Uterus (tissue), 3 donors: ENCODE measurements at regions not wholly inside any gene's neighbourhood (a gene's known extent, or its start where the extent isn't known, plus 50 kb on each side); places are given as distances from the start of the nearest gene placed in this dataset.

Experiments
- DNase-seq, 2 donors: peaks; one replicate each; pipeline ENCODE4 v3.0.0-alpha.2; 2019 to 2020
- H3K27ac ChIP-seq, 2 donors: fragments of 200-600 bp; sonication (generic); 1 replicate in 1 of 2; 2 replicates in 1 of 2; pipeline ENCODE4 v1.5.1; 2016 to 2018
- H3K27me3 ChIP-seq, 2 donors: fragments of 200-600 bp; sonication (generic); one replicate each; pipeline ENCODE4 v1.5.1; 2018 to 2019; ENCODE audit warnings: control low read depth in 1 of 2
- H3K36me3 ChIP-seq, 2 donors: fragments of 200-600 bp; sonication (generic); one replicate each; pipeline ENCODE4 v1.5.1; 2019; ENCODE audit warnings: control low read depth in 1 of 2
- H3K4me1 ChIP-seq, 2 donors: fragments of 200-600 bp; sonication (generic); one replicate each; pipeline ENCODE4 v1.5.1; 2018 to 2019; ENCODE audit warnings: control low read depth in 1 of 2
- H3K4me3 ChIP-seq, 2 donors: fragments of 200-600 bp; sonication (generic); 1 replicate in 1 of 2; 2 replicates in 1 of 2; pipeline ENCODE4 v1.5.1; 2018 to 2019; ENCODE audit warnings: mild to moderate bottlenecking in 1 of 2
- H3K9me3 ChIP-seq, 2 donors: fragments of 200-600 bp; sonication (generic); one replicate each; pipeline ENCODE4 v1.5.1; 2019; ENCODE audit warnings: control low read depth in 1 of 2
- POLR2A ChIP-seq, 2 donors: fragments of 450-650 bp; IDR thresholded peaks; one replicate each; pipeline ENCODE4 v1.6.1; 2016; ENCODE audit warnings: antibody characterized with exemption in 2 of 2, mild to moderate bottlenecking in 1 of 2, moderate library complexity in 1 of 2
- intact Hi-C: fragments of 100-400 bp; cut with DNase I; formaldehyde crosslinking; loops from one replicate; pipeline ENCODE4 v1.15.1; 2023; ENCODE audit warnings: low total_unique reads
- TF ChIP-seq, protein P1 (sequence below), 4 experiments: fragments of 200-600 bp in 2 of 4; fragments of 450-650 bp in 2 of 4; sonication (generic) in 2 of 4; IDR thresholded peaks; one replicate each; pipeline ENCODE4 v1.5.1; 2016 to 2019; ENCODE audit warnings: antibody characterized with exemption in 4 of 4, mild to moderate bottlenecking in 2 of 4, moderate library complexity in 1 of 4
- donor health status: DM: yes; HTN: yes; CAD: no.

DNA sequence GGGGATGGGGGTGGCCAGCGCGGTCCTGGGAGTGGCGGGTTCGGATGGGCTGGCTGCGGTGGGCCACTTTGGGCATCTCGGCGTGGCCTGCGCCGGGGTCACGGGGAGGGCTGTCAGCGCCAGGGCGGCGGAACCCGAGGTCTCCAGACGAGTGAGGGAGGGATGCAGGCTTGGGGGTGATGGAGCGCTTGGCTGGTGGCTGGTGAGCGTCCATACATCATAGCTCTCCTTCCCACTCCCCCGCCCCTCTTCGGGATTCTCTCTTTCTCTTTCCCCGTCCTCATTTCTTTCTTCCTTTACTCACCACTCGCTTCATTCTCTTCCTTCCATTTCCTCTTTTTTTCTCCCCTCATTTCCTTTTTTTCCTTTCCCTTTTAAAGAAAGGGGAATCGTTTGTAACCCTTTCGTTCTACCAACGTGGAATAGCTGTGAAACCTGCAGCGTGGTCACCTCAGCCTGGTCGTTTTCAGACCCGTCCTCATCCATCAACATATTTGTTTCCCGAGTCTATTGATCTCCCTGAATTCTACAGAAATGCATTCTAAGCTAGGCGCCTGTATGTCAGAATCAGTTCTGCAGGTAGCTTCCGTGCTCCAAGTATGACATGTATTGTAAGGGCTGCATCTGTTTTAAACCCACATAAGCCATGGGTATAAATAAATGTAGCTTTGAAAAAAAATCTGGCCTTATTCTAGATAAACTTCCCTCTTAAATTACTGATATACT, 260.3 kb upstream of the E2F7 start:
- no peaks in the 10 kb centered on the region for H3K9me3 ChIP-seq
- TF ChIP-seq, protein P1, sequence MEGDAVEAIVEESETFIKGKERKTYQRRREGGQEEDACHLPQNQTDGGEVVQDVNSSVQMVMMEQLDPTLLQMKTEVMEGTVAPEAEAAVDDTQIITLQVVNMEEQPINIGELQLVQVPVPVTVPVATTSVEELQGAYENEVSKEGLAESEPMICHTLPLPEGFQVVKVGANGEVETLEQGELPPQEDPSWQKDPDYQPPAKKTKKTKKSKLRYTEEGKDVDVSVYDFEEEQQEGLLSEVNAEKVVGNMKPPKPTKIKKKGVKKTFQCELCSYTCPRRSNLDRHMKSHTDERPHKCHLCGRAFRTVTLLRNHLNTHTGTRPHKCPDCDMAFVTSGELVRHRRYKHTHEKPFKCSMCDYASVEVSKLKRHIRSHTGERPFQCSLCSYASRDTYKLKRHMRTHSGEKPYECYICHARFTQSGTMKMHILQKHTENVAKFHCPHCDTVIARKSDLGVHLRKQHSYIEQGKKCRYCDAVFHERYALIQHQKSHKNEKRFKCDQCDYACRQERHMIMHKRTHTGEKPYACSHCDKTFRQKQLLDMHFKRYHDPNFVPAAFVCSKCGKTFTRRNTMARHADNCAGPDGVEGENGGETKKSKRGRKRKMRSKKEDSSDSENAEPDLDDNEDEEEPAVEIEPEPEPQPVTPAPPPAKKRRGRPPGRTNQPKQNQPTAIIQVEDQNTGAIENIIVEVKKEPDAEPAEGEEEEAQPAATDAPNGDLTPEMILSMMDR (IDR thresholded peaks at IDR 0.05): no peak
- H3K27ac ChIP-seq: peak overlapping the region; percentile 14 to 71
- no peaks in the 10 kb centered on the region for H3K27me3 ChIP-seq
- intact Hi-C loops: no loop called here
- peak overlapping the region; percentile 41 to 62 for H3K4me3 ChIP-seq
- H3K4me1 ChIP-seq: no peaks in the 10 kb centered on the region
- H3K36me3 ChIP-seq: no peaks in the 10 kb centered on the region
- peak in 1 of 2 donors; percentile 20 for DNase-seq

DNA sequence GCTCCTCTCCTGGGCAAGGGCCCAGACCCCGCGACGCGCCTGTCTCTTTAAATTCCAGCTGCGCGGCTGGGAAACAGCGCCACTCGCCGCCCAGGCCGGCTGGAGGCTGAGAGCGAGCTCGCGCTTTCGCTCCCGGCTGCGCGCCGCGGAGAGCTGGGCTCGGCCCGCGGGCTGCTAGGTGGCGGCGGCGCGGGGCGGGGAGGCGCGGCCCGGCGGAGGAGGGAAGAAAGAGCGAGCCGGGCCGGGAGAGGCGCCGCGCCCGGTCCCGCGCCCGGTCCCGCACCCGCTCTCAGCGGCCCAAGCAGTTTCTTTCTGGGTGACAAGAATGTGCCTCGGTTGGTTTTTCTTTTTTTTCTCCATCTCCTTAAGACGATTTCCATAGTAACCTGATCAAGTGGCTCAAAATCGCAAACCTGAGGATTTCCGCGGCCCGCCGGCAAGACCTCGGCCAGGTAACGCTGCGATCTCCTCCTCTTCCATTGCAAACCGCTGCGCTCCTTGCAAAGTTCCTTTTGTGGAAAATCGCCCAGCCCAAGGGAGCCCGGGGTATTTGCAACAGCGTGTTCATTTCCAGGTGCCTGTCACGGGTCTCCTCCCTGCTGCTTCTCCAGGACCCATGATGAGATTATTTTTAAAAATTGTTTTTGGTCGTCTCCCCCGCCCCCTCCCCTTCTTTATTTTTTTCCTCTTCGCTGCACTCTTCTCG, 259.5 kb upstream of the E2F7 start:
- H3K36me3 ChIP-seq: no peaks in the 10 kb centered on the region
- peak; percentile 36 to 71 for DNase-seq
- intact Hi-C loops: no loop called here

DNA sequence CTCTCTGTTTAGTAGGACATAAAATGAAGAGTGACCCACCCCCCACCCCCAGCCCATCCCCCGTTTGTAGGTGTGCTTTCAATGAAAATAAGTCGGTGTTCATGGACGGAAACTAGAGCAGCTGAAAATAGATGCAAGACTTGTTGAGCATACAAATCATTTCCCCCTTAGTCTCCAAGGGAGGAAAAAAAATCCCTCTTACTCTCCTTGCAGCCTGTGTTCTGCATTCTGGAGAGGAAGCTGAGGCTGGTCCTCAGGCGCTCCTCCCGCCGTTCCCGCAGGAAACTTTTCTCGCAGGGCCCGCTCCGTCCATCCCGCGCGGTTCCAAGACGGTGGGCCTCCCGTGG, 259.0 kb upstream of the E2F7 start:
- H3K27me3 ChIP-seq: no peaks in the 10 kb centered on the region
- H3K4me3 ChIP-seq: peak overlapping the region; percentile 41 to 62
- no peaks in the 10 kb centered on the region for H3K4me1 ChIP-seq
- no peak for DNase-seq
- no peaks in the 10 kb centered on the region for H3K36me3 ChIP-seq
- peak overlapping the region; percentile 55 to 71 for H3K27ac ChIP-seq
- intact Hi-C loops: no loop called here
- TF ChIP-seq, protein P1 (IDR thresholded peaks at IDR 0.05): no peak
- no peak for TF ChIP-seq POLR2A (IDR thresholded peaks at IDR 0.05)
- no peaks in the 10 kb centered on the region for H3K9me3 ChIP-seq

More for the DNA sequence above, 259.5 kb upstream of the E2F7 start:
- H3K27me3 ChIP-seq: no peaks in the 10 kb centered on the region
- no peak for TF ChIP-seq POLR2A (IDR thresholded peaks at IDR 0.05)
- TF ChIP-seq, protein P1 (IDR thresholded peaks at IDR 0.05): peak; percentile 24 to 45 (median 42)
- H3K9me3 ChIP-seq: no peaks in the 10 kb centered on the region
- H3K4me1 ChIP-seq: no peaks in the 10 kb centered on the region
- peak overlapping the region; percentile 55 to 71 for H3K27ac ChIP-seq
- H3K4me3 ChIP-seq: peak overlapping the region; percentile 41 to 62

DNA sequence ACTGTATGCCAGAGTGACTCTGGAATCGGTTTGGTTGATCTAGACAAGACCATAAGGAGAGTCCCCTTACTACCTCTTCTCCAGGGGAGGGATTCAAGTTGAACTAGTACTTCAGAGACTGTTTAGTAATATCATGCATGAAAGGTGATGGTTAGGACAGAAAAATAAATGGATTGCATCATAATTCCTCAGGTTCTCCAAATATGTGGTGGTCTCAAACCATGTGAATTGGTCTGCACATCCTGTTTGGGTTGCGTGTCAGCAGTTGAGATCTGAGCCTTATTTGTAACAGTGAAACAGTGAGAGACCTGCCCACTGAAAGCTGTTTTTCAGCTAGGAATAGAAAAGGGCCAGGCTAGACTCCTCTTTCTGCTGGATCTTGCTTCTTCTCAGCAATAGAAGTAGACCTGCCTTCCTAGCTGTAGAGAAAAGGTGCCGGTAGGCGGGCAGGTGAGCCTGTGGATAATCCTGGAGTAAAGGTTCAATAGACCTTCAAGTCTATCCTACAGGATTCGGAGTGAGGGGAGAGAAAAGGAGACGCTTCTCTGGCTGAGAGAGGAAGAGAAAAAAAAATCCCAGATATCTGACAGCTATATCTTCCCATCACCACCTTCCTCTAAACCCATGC, 258.5 kb upstream of the E2F7 start:
- H3K4me3 ChIP-seq: peak overlapping the region in 1 of 2 donors; percentile 62
- intact Hi-C loops: no loop called here

More for the DNA sequence above, 258.5 kb upstream of the E2F7 start:
- TF ChIP-seq POLR2A (IDR thresholded peaks at IDR 0.05): no peak
- TF ChIP-seq, protein P1 (IDR thresholded peaks at IDR 0.05): no peak
- Histone ChIP-seq H3K27me3 (no peaks in the 10 kb centered on the region), H3K27ac (peak overlapping the region in 1 of 2 donors; percentile 71), H3K36me3 (no peaks in the 10 kb centered on the region), H3K9me3 (no peaks in the 10 kb centered on the region), H3K4me1 (no peaks in the 10 kb centered on the region)
- no peak for DNase-seq
